Small intestine (tissue), 7 donors: ENCODE measurements at regions not wholly inside any gene's neighbourhood (a gene's known extent, or its start where the extent isn't known, plus 50 kb on each side); places are given as distances from the start of the nearest gene placed in this dataset.
"Not testable (repeated sequence)": the region's sequence is repeated elsewhere in the genome, so short reads cannot be mapped to it uniquely, and the experiment has no call there.

Source experiments
- DNase-seq, 2 donors: peaks; one replicate each; pipeline versions ENCODE4 v3.0.0 to v3.0.0-alpha.2; 2013
- FAIRE-seq: peaks from 2 replicates; lab custom pipeline; 2012; peaks lifted over from hg19 to GRCh38; lab: Jason Lieb, UNC
- H3K27ac ChIP-seq, 3 donors: one replicate each; pipeline ENCODE4 v1.5.1; 2013; ENCODE audit warnings: low read length in 2 of 3, mild to moderate bottlenecking in 2 of 3, control low read depth in 1 of 3, inconsistent platforms in 1 of 3, low read depth in 1 of 3, moderate library complexity in 1 of 3
- H3K27me3 ChIP-seq, 3 donors: one replicate each; pipeline ENCODE4 v1.6.1; 2013; ENCODE audit warnings: low read length in 3 of 3, inconsistent platforms in 1 of 3; ENCODE audit not compliant: control insufficient read depth in 3 of 3, insufficient read depth in 3 of 3
- H3K36me3 ChIP-seq, 3 donors: one replicate each; pipeline ENCODE4 v1.6.1; 2013; ENCODE audit warnings: low read length in 3 of 3, inconsistent platforms in 1 of 3, low read depth in 1 of 3, mild to moderate bottlenecking in 1 of 3, moderate library complexity in 1 of 3; ENCODE audit not compliant: control insufficient read depth in 3 of 3, insufficient read depth in 2 of 3
- H3K4me1 ChIP-seq, 3 donors: one replicate each; pipeline ENCODE4 v1.6.1; 2013; ENCODE audit warnings: low read length in 2 of 3, inconsistent platforms in 1 of 3, low read depth in 1 of 3, mild to moderate bottlenecking in 1 of 3, moderate library complexity in 1 of 3; ENCODE audit not compliant: control insufficient read depth in 3 of 3, insufficient read depth in 2 of 3
- H3K4me3 ChIP-seq, 3 donors: one replicate each; pipeline ENCODE4 v1.5.1; 2013; ENCODE audit warnings: low read length in 3 of 3, control low read depth in 1 of 3, inconsistent platforms in 1 of 3, low read depth in 1 of 3, mild to moderate bottlenecking in 1 of 3, moderate library complexity in 1 of 3
- H3K9me3 ChIP-seq, 2 donors: one replicate each; pipeline ENCODE4 v1.6.1; 2013; ENCODE audit warnings: low read depth in 1 of 2, low read length in 1 of 2; ENCODE audit not compliant: control insufficient read depth in 2 of 2, insufficient read depth in 1 of 2
- WGBS, 3 donors: extraction: QIAGEN DNeasy Blood & Tissue Kit; methylation state at CpG; one replicate each; pipeline ENCODE4 v1.1.7; 2013; 5-methylcytosine and 5-hydroxymethylcytosine counted together
- donor health status: healthy with polysubstance abuse.
- donor health status: control.
- donor health status: control.
- donor health status: Bipolar disorder and iron deficiency.
- donor health status: healthy.

- Histone ChIP-seq H3K4me3 (no peak overlapping the region), H3K36me3 (no peaks in the 10 kb centered on the region), H3K27ac (no peak overlapping the region), H3K27me3 (no peaks in the 10 kb centered on the region), H3K4me1 (no peaks in the 10 kb centered on the region), H3K9me3 (no peaks in the 10 kb centered on the region)
- WGBS, 3 donors = 88 to 89% (median 89%) methylated on average over 13 of the region's 13 CpGs
- FAIRE-seq = no peak
- no peak for DNase-seq
Observed at GRCh38 chr14:48193893-48194292, 518.5 kb upstream of the MDGA2 start.

- not testable (repeated sequence) for H3K4me3 ChIP-seq, H3K4me1 ChIP-seq, H3K27ac ChIP-seq, H3K9me3 ChIP-seq, H3K27me3 ChIP-seq, H3K36me3 ChIP-seq, DNase-seq, FAIRE-seq
- WGBS, 3 donors = 67 to 81% (median 80%) methylated on average over 1 of the region's 1 CpG
Observed at GRCh38 chr14:48149624-48150023, 474.2 kb upstream of the MDGA2 start.

- no peak for FAIRE-seq
- no peak for DNase-seq
- 86 to 89% (median 88%) methylated on average over 3 of the region's 3 CpGs for WGBS, 3 donors
- no peak overlapping the region for H3K4me3 ChIP-seq
- H3K36me3 ChIP-seq = no peaks in the 10 kb centered on the region
- H3K9me3 ChIP-seq = no peaks in the 10 kb centered on the region
- H3K27me3 ChIP-seq = no peaks in the 10 kb centered on the region
- H3K27ac ChIP-seq = no peak overlapping the region
- no peaks in the 10 kb centered on the region for H3K4me1 ChIP-seq
Observed at GRCh38 chr14:48140804-48141203, 465.4 kb upstream of the MDGA2 start.

GRCh38 chr14:48129472-48129871 is 454.1 kb upstream of the MDGA2 start:
- Histone ChIP-seq H3K4me3 (no peak overlapping the region), H3K27ac (no peak overlapping the region), H3K4me1 (no peaks in the 10 kb centered on the region), H3K27me3 (no peaks in the 10 kb centered on the region), H3K36me3 (no peaks in the 10 kb centered on the region), H3K9me3 (no peaks in the 10 kb centered on the region)
- no peak for DNase-seq
- no peak for FAIRE-seq

- 59 to 74% (median 64%) methylated on average over 5 of the region's 5 CpGs for WGBS, 3 donors
- FAIRE-seq (no peak), DNase-seq (no peak)
- H3K27ac ChIP-seq = no peak overlapping the region
- no peaks in the 10 kb centered on the region for H3K36me3 ChIP-seq
- no peaks in the 10 kb centered on the region for H3K4me1 ChIP-seq
- no peaks in the 10 kb centered on the region for H3K27me3 ChIP-seq
- H3K4me3 ChIP-seq = no peak overlapping the region
- no peaks in the 10 kb centered on the region for H3K9me3 ChIP-seq
Observed at GRCh38 chr14:48127674-48128073, 452.3 kb upstream of the MDGA2 start.

- 29 to 34% (median 31%) methylated on average over 4 of the region's 4 CpGs for WGBS, 3 donors
- Histone ChIP-seq H3K27me3 (no peaks in the 10 kb centered on the region), H3K36me3 (no peaks in the 10 kb centered on the region), H3K9me3 (no peaks in the 10 kb centered on the region), H3K4me1 (no peaks in the 10 kb centered on the region), H3K27ac (no peak overlapping the region), H3K4me3 (no peak overlapping the region)
- no peak for FAIRE-seq
- no peak for DNase-seq
Observed at GRCh38 chr14:48125654-48126053, 450.2 kb upstream of the MDGA2 start.

GRCh38 chr14:48113713-48114112 is 438.3 kb upstream of the MDGA2 start:
- Histone ChIP-seq H3K27me3 (no peaks in the 10 kb centered on the region), H3K27ac (no peak overlapping the region), H3K4me3 (no peak overlapping the region), H3K4me1 (no peaks in the 10 kb centered on the region), H3K9me3 (no peaks in the 10 kb centered on the region), H3K36me3 (no peaks in the 10 kb centered on the region)
- no peak for DNase-seq
- no peak for FAIRE-seq
- whole genome bisulfite sequencing, 3 donors = 77 to 79% (median 79%) methylated on average over 6 of the region's 6 CpGs

GRCh38 chr14:48111151-48111550 is 435.7 kb upstream of the MDGA2 start:
- Histone ChIP-seq H3K27me3 (no peaks in the 10 kb centered on the region), H3K27ac (no peak overlapping the region), H3K4me3 (no peak overlapping the region), H3K36me3 (no peaks in the 10 kb centered on the region), H3K4me1 (no peaks in the 10 kb centered on the region), H3K9me3 (peaks cover 0 to 2% of the 10 kb centered on the region in 2 donors)
- FAIRE-seq (no peak), DNase-seq (no peak)
- WGBS, 3 donors = 35 to 55% (median 48%) methylated on average over 3 of the region's 3 CpGs

- Histone ChIP-seq H3K9me3 (peaks cover 0 to 2% of the 10 kb centered on the region in 2 donors), H3K27ac (no peak overlapping the region), H3K4me3 (no peak overlapping the region), H3K36me3 (no peaks in the 10 kb centered on the region), H3K27me3 (no peaks in the 10 kb centered on the region), H3K4me1 (no peaks in the 10 kb centered on the region)
- WGBS, 3 donors = 39 to 56% (median 50%) methylated on average over 1 of the region's 1 CpG
- no peak for DNase-seq
- no peak for FAIRE-seq
Observed at GRCh38 chr14:48107646-48108045, 432.2 kb upstream of the MDGA2 start.
